Heart left ventricle (tissue), 16 donors: ENCODE measurements at regions not wholly inside any gene's neighbourhood (a gene's known extent, or its start where the extent isn't known, plus 50 kb on each side); places are given as distances from the start of the nearest gene placed in this dataset.
A peak's percentile ranks its signal among the peaks of the same experiment; 100 is the strongest.

Experiments used
- ATAC-seq, 4 donors: fragments of 200-7000 bp; cut with Tn5 transposase; one replicate each; pipeline ENCODE4 v1.9.1; 2020 to 2022; ENCODE audit warnings: moderate library complexity in 4 of 4, mild to moderate bottlenecking in 3 of 4, moderate number of reproducible peaks in 1 of 4
- DNase-seq, 5 donors: peaks; one replicate each; pipeline ENCODE4 v3.0.0-alpha.2; 2020
- H3K27ac ChIP-seq, 12 donors: fragments of 200-600 bp; sonication (generic) in 4 of 12; one replicate each; pipeline versions ENCODE4 v1.5.0 to v1.8.0; 2016 to 2022; ENCODE audit warnings: mild to moderate bottlenecking in 2 of 12
- H3K27me3 ChIP-seq, 9 donors: fragments of 200-600 bp; sonication (generic) in 2 of 9; one replicate each; pipeline versions ENCODE4 v1.5.1 to v1.8.0; 2016 to 2022; ENCODE audit warnings: mild to moderate bottlenecking in 3 of 9
- H3K36me3 ChIP-seq, 9 donors: fragments of 200-600 bp; sonication (generic) in 2 of 9; one replicate each; pipeline versions ENCODE4 v1.5.0 to v1.8.0; 2018 to 2022; ENCODE audit warnings: mild to moderate bottlenecking in 2 of 9
- H3K4me1 ChIP-seq, 12 donors: fragments of 200-600 bp; sonication (generic) in 4 of 12; one replicate each; pipeline versions ENCODE4 v1.5.0 to v1.8.0; 2016 to 2022; ENCODE audit warnings: mild to moderate bottlenecking in 3 of 12
- H3K4me3 ChIP-seq, 12 donors: fragments of 200-600 bp; sonication (generic) in 4 of 12; one replicate each; pipeline versions ENCODE4 v1.5.0 to v1.8.0; 2017 to 2022; ENCODE audit warnings: mild to moderate bottlenecking in 9 of 12, moderate library complexity in 4 of 12
- H3K9me3 ChIP-seq, 12 donors: fragments of 200-600 bp; sonication (generic) in 4 of 12; one replicate each; pipeline versions ENCODE4 v1.5.0 to v1.8.0; 2016 to 2022; ENCODE audit warnings: mild to moderate bottlenecking in 1 of 12
- POLR2A ChIP-seq, 2 donors: fragments of 450-650 bp; IDR thresholded peaks; one replicate each; pipeline ENCODE4 v1.6.1; 2017; ENCODE audit warnings: antibody characterized with exemption in 2 of 2, mild to moderate bottlenecking in 2 of 2, moderate library complexity in 2 of 2
- WGBS, 4 donors: extraction: QIAGEN DNeasy Blood & Tissue Kit in 2 of 4; methylation state at CpG; one replicate each; pipeline versions ENCODE4 v1.1.5 to v1.1.7; 2013 to 2018; 5-methylcytosine and 5-hydroxymethylcytosine counted together
- intact Hi-C, 10 donors: fragments of 100-400 bp; cut with DNase I; formaldehyde crosslinking; loops; one replicate each; pipeline versions ENCODE4 v1.11.1 to v1.14.2; 2022
- TF ChIP-seq, protein P1 (sequence below), 12 donors: fragments of 200-600 bp; sonication (generic) in 4 of 12; IDR thresholded peaks; one replicate each; pipeline versions ENCODE4 v1.5.0 to v1.8.0; 2018 to 2022; ENCODE audit warnings: antibody characterized with exemption in 12 of 12, mild to moderate bottlenecking in 5 of 12
- donor health status: ischemic (EF 13 %, LVEDD 7.1; RV severe dilation, severe dysfunction).
- donor health status: healthy with polysubstance abuse.
- donor health status: DM: no; HTN: yes; CAD: no.
- donor health status: DM: no; HTN: no; CAD: no.
- donor health status: ischemic (EF 25% LVEDD 6.9; RV normal size, moderate dysfunction).
- donor health status: ischemic (EF 25% LVEDD 5.7; RV mildly dilated, moderate dysfunction).
- donor health status: healthy.
- donor health status: DM: yes; HTN: yes; CAD: no.
- donor health status: ischemic (EF 35%, LVEDD 5.7; RV mildly dilated, moderate dysfunction).
- donor health status: nonischemic (EF 11% LVEDD 7.7; RV severe dilation, severe dysfunction).
- donor health status: DM: yes; HTN: yes; CAD: no.
- donor health status: PGD.
- donor health status: ischemic (EF 29% LVEDD 5.4; RV normal size, mild dysfunction).
- donor health status: nonischemic (EF 23%, LVEDD 6.1; RV moderate dilation, normal function).

DNA sequence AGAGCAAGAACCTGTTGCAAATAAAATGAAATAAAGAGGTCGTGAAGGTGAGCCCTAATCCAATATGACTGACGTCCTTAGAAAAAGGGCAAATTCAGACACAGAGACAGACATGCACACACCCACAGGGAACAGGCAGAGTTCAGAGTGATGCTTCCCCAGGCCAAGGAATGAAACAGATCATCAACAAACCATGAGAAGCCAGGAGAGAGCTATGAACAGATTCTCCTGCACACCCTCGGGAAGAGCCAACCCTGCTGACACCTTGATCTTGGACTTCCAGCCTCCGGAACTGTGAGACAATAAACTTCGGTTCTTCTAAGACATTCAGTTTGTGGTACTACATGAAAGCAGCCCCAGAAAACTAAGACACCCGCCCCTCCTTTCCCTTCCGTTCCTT lies 290.4 kb upstream of the KLF6 start:
- intact Hi-C loops: loop anchor here in 2 of 10 donors (10.0 kb wide), 2 partner anchors 261 to 281 kb away; no protein-coding TSS in a partner anchor
- Histone ChIP-seq H3K4me3 (no peak overlapping the region), H3K9me3 (no peaks in the 10 kb centered on the region), H3K4me1 (peaks cover 0 to 40% (median 18%) of the 10 kb centered on the region in 12 donors), H3K27ac (peak overlapping the region in 3 of 12 donors; percentile 9 to 39 (median 32)), H3K27me3 (no peaks in the 10 kb centered on the region), H3K36me3 (no peaks in the 10 kb centered on the region)
- TF ChIP-seq, protein P1, sequence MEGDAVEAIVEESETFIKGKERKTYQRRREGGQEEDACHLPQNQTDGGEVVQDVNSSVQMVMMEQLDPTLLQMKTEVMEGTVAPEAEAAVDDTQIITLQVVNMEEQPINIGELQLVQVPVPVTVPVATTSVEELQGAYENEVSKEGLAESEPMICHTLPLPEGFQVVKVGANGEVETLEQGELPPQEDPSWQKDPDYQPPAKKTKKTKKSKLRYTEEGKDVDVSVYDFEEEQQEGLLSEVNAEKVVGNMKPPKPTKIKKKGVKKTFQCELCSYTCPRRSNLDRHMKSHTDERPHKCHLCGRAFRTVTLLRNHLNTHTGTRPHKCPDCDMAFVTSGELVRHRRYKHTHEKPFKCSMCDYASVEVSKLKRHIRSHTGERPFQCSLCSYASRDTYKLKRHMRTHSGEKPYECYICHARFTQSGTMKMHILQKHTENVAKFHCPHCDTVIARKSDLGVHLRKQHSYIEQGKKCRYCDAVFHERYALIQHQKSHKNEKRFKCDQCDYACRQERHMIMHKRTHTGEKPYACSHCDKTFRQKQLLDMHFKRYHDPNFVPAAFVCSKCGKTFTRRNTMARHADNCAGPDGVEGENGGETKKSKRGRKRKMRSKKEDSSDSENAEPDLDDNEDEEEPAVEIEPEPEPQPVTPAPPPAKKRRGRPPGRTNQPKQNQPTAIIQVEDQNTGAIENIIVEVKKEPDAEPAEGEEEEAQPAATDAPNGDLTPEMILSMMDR (IDR thresholded peaks at IDR 0.05): no peak
- TF ChIP-seq POLR2A (IDR thresholded peaks at IDR 0.05): no peak
- no peak for DNase-seq
- 91 to 98% (median 96%) methylated on average over 7 of the region's 7 CpGs for WGBS, 4 donors
- no peak for ATAC-seq

DNA sequence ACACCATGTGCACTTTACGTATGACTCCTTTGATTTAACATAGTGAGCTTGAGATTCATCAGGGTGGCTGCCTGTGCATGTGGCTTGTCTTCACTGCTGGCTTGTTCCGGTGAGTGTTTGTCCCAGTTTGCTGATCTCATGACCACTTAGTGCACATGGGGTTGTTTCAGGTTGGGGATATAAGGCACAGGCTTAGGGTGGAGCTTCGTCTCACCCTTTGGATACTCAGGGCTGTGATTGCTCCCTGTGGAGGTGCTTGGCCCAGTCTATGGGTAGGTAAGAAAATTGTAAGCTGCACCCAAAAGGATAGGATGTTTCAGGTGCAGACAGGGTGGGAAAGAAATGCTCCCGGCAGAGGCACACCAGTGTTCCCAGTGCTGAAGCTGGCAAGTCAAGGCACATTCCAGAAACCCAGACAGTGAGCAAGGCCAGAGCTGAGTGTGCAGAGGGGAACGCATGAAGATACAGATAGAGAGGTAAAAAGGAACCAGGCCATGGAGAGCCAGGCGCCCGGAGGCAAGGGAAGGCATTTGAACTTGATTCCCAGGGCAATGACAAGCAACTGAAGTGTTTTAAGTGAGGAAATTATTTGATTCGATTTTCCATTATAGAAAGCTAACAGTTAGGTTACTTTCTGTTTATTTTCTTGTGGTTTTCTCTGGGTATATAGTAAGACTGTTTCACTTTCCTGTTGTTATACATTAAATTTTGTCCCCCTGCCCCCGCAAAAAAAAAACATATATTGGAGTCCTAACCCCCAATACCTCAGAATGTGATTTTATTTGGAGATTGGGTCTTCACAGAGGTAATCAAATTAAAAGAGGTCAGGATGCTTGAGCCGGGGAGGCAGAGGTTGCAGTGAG lies 289.8 kb upstream of the KLF6 start:
- Histone ChIP-seq H3K36me3 (no peaks in the 10 kb centered on the region), H3K27me3 (no peaks in the 10 kb centered on the region), H3K4me3 (no peak overlapping the region), H3K9me3 (no peaks in the 10 kb centered on the region), H3K4me1 (peaks cover 0 to 40% (median 21%) of the 10 kb centered on the region in 12 donors), H3K27ac (peak overlapping the region in 11 of 12 donors; percentile 9 to 56 (median 45))
- intact Hi-C loops: loop anchor here in 2 of 10 donors (10.0 kb wide), 2 partner anchors 260 to 280 kb away; no protein-coding TSS in a partner anchor
- TF ChIP-seq, protein P1 (IDR thresholded peaks at IDR 0.05): no peak
- TF ChIP-seq POLR2A (IDR thresholded peaks at IDR 0.05): no peak
- ATAC-seq: peak; percentile 68 to 92 (median 86)
- WGBS, 4 donors: 62 to 67% (median 66%) methylated on average over 10 of the region's 10 CpGs
- DNase-seq: peak in 4 of 5 donors; percentile 35 to 58 (median 46)

DNA sequence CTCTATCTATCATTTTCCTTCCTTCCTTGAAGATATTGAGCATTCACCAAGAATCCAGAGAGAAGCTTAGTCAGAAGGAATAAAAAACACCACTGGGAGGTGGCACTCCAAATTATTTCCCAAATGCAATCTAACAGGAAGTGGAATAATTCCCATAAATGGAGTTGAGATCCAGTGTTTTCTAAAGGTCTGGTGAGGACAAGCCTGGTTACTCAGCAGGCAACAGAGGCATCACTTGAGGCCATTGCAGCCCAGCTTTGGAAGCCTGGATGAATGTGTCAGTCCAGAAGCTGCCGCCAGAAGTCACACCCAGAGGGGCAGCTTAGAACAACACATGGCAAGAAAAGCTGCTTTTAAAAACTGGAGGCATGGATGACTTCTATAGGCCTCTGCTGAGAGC lies 288.9 kb upstream of the KLF6 start:
- Histone ChIP-seq H3K4me1 (peaks cover 0 to 42% (median 24%) of the 10 kb centered on the region in 12 donors), H3K9me3 (no peaks in the 10 kb centered on the region), H3K27ac (peak overlapping the region in 8 of 12 donors; percentile 9 to 56 (median 50)), H3K4me3 (no peak overlapping the region), H3K27me3 (no peaks in the 10 kb centered on the region), H3K36me3 (no peaks in the 10 kb centered on the region)
- ATAC-seq (peak; percentile 43 to 73 (median 60)), DNase-seq (peak in 1 of 5 donors; percentile 61)
- WGBS, 4 donors: 54 to 81% (median 71%) methylated on average over 1 of the region's 1 CpG
- no peak for TF ChIP-seq POLR2A (IDR thresholded peaks at IDR 0.05)
- TF ChIP-seq, protein P1 (IDR thresholded peaks at IDR 0.05): no peak
- intact Hi-C loops: loop anchor here in 2 of 10 donors (10.0 kb wide), 2 partner anchors 259 to 279 kb away; no protein-coding TSS in a partner anchor
